CD4-positive, alpha-beta memory T cell (primary cell): ENCODE measurements at regions not wholly inside any gene's neighbourhood (a gene's known extent, or its start where the extent isn't known, plus 50 kb on each side); places are given as distances from the start of the nearest gene placed in this dataset.

Experiments used
- CTCF ChIA-PET: fragments of 350-600 bp; sonication (Branson Sonifier 250); formaldehyde crosslinking; loops from one replicate; lab custom pipeline; 2021; ENCODE audit warnings: inconsistent platforms; ENCODE audit not compliant: partially characterized antibody; lab: Charles Lee
- POLR2A ChIA-PET: fragments of 350-600 bp; sonication (Branson Sonifier 250); formaldehyde crosslinking; loops from one replicate; lab custom pipeline; 2021; ENCODE audit not compliant: partially characterized antibody; lab: Charles Lee
- DNase-seq, 5 donors: peaks; one replicate each; pipeline versions ENCODE4 v3.0.0 to v3.0.0-alpha.2; 2020 to 2022; ENCODE audit warnings: mixed read lengths in 1 of 5
- H3K27ac ChIP-seq: one replicate; pipeline ENCODE4 v1.7.0; 2013; ENCODE audit warnings: low read depth, low read length
- H3K27me3 ChIP-seq: 2 replicates; pipeline ENCODE4 v1.7.0; 2013; ENCODE audit warnings: mild to moderate bottlenecking, low read length, moderate library complexity; ENCODE audit not compliant: insufficient read depth
- H3K36me3 ChIP-seq: 2 replicates; pipeline ENCODE4 v1.7.0; 2013; ENCODE audit warnings: mild to moderate bottlenecking, low read length, moderate library complexity; ENCODE audit not compliant: insufficient read depth
- H3K4me1 ChIP-seq: 2 replicates; pipeline ENCODE4 v1.7.0; 2013; ENCODE audit warnings: mild to moderate bottlenecking, low read length, moderate library complexity; ENCODE audit not compliant: insufficient read depth
- H3K4me3 ChIP-seq, 2 donors: one replicate each; pipeline ENCODE4 v1.7.0; 2013; ENCODE audit warnings: low read length in 2 of 2, mild to moderate bottlenecking in 1 of 2
- H3K9me3 ChIP-seq, 2 donors: one replicate each; pipeline ENCODE4 v1.7.0; 2013; ENCODE audit warnings: low read length in 2 of 2, control low read depth in 1 of 2; ENCODE audit not compliant: control insufficient read depth in 1 of 2
- H3K27ac Mint-ChIP-seq, 7 donors: one replicate each; pipeline ENCODE4 v1.8.0; 2020 to 2021; ENCODE audit warnings: mixed read lengths in 7 of 7, mild to moderate bottlenecking in 6 of 7, inconsistent platforms in 3 of 7, moderate library complexity in 3 of 7
- H3K27me3 Mint-ChIP-seq, 2 donors: one replicate each; pipeline ENCODE4 v1.8.0; 2020 to 2021; ENCODE audit warnings: mixed read lengths in 2 of 2
- H3K36me3 Mint-ChIP-seq, 2 donors: one replicate each; pipeline ENCODE4 v1.8.0; 2020 to 2021; ENCODE audit warnings: mixed read lengths in 2 of 2, inconsistent platforms in 1 of 2, mild to moderate bottlenecking in 1 of 2
- H3K4me1 Mint-ChIP-seq, 4 donors: one replicate each; pipeline ENCODE4 v1.8.0; 2020 to 2021; ENCODE audit warnings: mixed read lengths in 4 of 4, mild to moderate bottlenecking in 1 of 4
- H3K4me3 Mint-ChIP-seq, 8 donors: one replicate each; pipeline ENCODE4 v1.8.0; 2020 to 2021; ENCODE audit warnings: mixed read lengths in 8 of 8, mild to moderate bottlenecking in 7 of 8, moderate library complexity in 6 of 8, inconsistent platforms in 3 of 8
- H3K9me3 Mint-ChIP-seq, 8 donors: one replicate each; pipeline ENCODE4 v1.8.0; 2020 to 2021; ENCODE audit warnings: mixed read lengths in 8 of 8, mild to moderate bottlenecking in 5 of 8, inconsistent platforms in 3 of 8, moderate library complexity in 1 of 8
- intact Hi-C: fragments of 100-400 bp; cut with micrococcal nuclease; formaldehyde crosslinking; loops from one replicate; pipeline ENCODE4 v1.15.1; 2023

DNA sequence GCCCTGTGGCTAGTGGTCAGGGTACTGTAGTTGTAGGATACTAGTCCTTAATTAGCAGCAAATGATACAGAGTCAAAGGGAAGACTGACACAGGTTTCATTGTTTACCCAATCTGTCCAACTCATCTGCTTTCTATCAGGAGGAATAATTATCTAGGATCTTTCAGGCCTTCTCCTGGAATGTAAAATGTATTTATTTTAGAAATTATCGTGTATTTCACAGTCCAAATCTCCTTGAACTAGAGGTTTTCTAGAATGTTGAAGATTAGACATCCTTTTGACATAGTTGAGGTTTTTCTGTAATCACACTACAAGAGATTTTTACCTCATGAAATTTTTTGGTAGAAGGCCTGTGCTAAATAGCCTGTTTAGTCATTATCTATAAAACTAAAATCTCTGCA is 1694.8 kb upstream of the PCDH20 start:
- H3K4me3 ChIP-seq, result no peak overlapping the region
- H3K36me3 Mint-ChIP-seq, result no peaks in the 10 kb centered on the region
- no peaks in the 10 kb centered on the region for H3K4me1 ChIP-seq
- no peak overlapping the region for H3K27ac Mint-ChIP-seq
- peaks cover 0 to 14% (median 6%) of the 10 kb centered on the region in 8 donors for H3K9me3 Mint-ChIP-seq
- DNase-seq, result no peak
- H3K27ac ChIP-seq, result no peak overlapping the region
- no peaks in the 10 kb centered on the region for H3K27me3 Mint-ChIP-seq
- no peaks in the 10 kb centered on the region for H3K36me3 ChIP-seq
- no peak overlapping the region for H3K4me3 Mint-ChIP-seq
- H3K27me3 ChIP-seq, result no peaks in the 10 kb centered on the region
- CTCF ChIA-PET, result no interaction called here
- POLR2A ChIA-PET, result no interaction called here
- intact Hi-C loops, result no loop called here
- no peaks in the 10 kb centered on the region for H3K4me1 Mint-ChIP-seq
- no peaks in the 10 kb centered on the region for H3K9me3 ChIP-seq

DNA sequence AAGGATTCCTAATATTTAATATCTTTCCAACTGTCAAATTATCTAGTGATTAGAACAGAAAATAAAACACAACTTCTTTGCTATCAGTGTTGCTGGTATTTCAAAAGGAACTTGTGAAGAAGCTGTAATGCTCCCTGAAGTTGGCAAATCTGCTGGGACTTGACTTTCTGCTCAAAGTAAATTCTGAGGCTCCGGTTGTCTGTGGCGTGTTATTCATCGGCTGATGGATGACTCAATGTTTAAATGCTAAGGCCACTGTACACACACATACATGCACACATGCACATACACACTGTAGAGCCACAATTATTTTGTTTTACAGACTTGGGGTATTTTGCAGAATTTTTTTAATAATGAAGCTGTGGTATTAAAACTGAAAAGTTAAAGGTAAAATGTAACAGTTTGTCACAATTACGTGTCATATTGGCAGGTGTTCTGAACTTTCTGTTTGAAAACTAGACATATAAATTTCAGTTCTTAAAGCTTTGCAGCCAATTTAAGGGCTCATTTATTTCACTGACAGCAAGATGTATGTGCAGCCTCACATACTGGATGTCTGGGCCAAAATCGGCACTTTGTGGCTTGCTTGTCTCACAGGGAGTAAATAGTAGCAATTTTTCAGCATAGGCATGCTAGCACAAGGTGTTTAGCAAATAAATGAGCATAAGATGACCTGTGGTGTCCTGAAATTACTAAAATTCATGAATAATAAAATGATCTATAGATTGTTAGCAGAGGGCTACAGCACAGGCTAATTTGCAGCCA is 1691.7 kb upstream of the PCDH20 start:
- Histone ChIP-seq H3K4me1 (no peaks in the 10 kb centered on the region), H3K9me3 (no peaks in the 10 kb centered on the region), H3K27me3 (no peaks in the 10 kb centered on the region), H3K36me3 (no peaks in the 10 kb centered on the region), H3K27ac (no peak overlapping the region), H3K4me3 (no peak overlapping the region)
- Mint-ChIP-seq H3K27me3 (no peaks in the 10 kb centered on the region), H3K9me3 (peaks cover 0 to 14% (median 4%) of the 10 kb centered on the region in 8 donors), H3K27ac (no peak overlapping the region), H3K4me3 (no peak overlapping the region), H3K4me1 (no peaks in the 10 kb centered on the region), H3K36me3 (no peaks in the 10 kb centered on the region)
- CTCF ChIA-PET, result no interaction called here
- intact Hi-C loops, result no loop called here
- DNase-seq, result no peak
- POLR2A ChIA-PET, result no interaction called here

DNA sequence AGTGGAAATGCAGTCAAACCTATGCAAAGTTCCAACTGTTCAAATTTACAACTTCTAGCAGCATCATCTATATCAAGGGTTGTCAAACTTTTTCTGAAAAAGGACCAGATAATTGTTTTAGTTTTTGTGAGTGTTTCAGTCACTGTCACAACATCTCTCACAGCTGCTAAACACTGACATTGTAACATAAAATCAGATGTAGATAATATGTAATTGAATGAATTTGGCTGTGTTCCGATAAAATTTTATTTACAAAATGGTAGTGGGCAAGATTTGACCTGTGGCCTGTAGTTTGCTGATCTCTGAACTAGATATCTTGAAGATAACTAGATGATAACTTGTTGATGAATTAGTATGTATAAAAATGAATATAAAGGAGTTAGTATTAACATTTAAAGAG is 1679.1 kb upstream of the PCDH20 start:
- Mint-ChIP-seq H3K4me1 (no peaks in the 10 kb centered on the region), H3K4me3 (no peak overlapping the region), H3K27ac (no peak overlapping the region), H3K36me3 (no peaks in the 10 kb centered on the region), H3K27me3 (no peaks in the 10 kb centered on the region), H3K9me3 (peaks cover 0 to 9% (median 4%) of the 10 kb centered on the region in 8 donors)
- Histone ChIP-seq H3K36me3 (no peaks in the 10 kb centered on the region), H3K9me3 (no peaks in the 10 kb centered on the region), H3K4me1 (no peaks in the 10 kb centered on the region), H3K4me3 (no peak overlapping the region), H3K27ac (no peak overlapping the region), H3K27me3 (no peaks in the 10 kb centered on the region)
- intact Hi-C loops, result no loop called here
- ChIA-PET POLR2A (no interaction called here), CTCF (no interaction called here)
- DNase-seq, result no peak

- Histone ChIP-seq H3K36me3 (no peaks in the 10 kb centered on the region), H3K27ac (no peak overlapping the region), H3K4me1 (no peaks in the 10 kb centered on the region), H3K27me3 (no peaks in the 10 kb centered on the region), H3K4me3 (no peak overlapping the region), H3K9me3 (no peaks in the 10 kb centered on the region)
- ChIA-PET CTCF (no interaction called here), POLR2A (no interaction called here)
- Mint-ChIP-seq H3K9me3 (peaks cover 0 to 6% (median 3%) of the 10 kb centered on the region in 8 donors), H3K36me3 (no peaks in the 10 kb centered on the region), H3K27me3 (no peaks in the 10 kb centered on the region), H3K4me1 (no peaks in the 10 kb centered on the region), H3K27ac (no peak overlapping the region), H3K4me3 (no peak overlapping the region)
- intact Hi-C loops, result no loop called here
- no peak for DNase-seq
These were observed 1678.3 kb upstream of the PCDH20 start for GRCh38 chr13:63093907-63094469.

DNA sequence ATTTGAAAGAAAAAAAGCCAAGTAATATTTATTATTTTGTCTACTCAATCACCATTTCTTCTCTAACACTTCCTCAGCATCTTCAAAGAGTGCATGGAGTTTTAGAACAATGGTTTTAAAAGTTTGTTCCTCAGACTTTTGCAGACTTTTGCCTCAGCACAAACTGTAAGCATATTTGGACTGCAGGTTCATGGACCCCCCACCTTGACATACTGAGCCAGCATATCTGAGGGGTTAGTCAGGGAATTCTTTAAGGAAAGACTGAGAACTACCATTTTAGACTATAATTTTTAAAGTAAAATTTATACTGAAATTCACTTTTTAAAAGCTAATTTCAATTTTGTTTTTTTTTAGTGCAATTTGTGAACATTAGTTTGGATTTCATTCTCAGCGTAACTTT is 1676.8 kb upstream of the PCDH20 start:
- CTCF ChIA-PET, result no interaction called here
- Mint-ChIP-seq H3K36me3 (no peaks in the 10 kb centered on the region), H3K4me3 (no peak overlapping the region), H3K4me1 (no peaks in the 10 kb centered on the region), H3K27me3 (no peaks in the 10 kb centered on the region), H3K27ac (no peak overlapping the region), H3K9me3 (peaks cover 0 to 9% (median 4%) of the 10 kb centered on the region in 8 donors)
- Histone ChIP-seq H3K36me3 (no peaks in the 10 kb centered on the region), H3K27ac (no peak overlapping the region), H3K9me3 (no peaks in the 10 kb centered on the region), H3K4me1 (no peaks in the 10 kb centered on the region), H3K27me3 (no peaks in the 10 kb centered on the region), H3K4me3 (no peak overlapping the region)
- intact Hi-C loops, result no loop called here
- no peak for DNase-seq
- POLR2A ChIA-PET, result no interaction called here

DNA sequence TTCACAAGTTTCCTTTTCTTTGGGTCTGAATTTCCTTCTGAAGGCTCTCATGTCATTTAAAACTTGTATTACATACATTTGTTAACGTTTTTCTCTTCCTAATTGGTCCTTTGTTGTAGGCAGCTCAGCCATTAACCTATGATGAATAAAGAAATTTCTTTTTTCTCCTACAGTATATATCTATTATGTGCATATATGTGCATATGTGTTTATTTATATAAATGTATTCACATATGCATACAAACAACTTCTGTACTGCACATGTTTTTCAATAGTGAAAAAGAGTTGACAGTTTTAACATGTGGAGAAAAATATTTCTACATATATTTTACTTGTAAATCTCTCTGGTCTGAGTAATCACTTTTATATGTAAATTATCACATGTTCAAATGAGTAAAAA is 1674.9 kb upstream of the PCDH20 start:
- no peaks in the 10 kb centered on the region for H3K27me3 ChIP-seq
- H3K27ac ChIP-seq, result no peak overlapping the region
- intact Hi-C loops, result no loop called here
- no peaks in the 10 kb centered on the region for H3K4me1 ChIP-seq
- H3K4me3 ChIP-seq, result no peak overlapping the region
- ChIA-PET POLR2A (no interaction called here), CTCF (no interaction called here)
- H3K36me3 ChIP-seq, result no peaks in the 10 kb centered on the region
- peaks cover 0 to 7% (median 4%) of the 10 kb centered on the region in 8 donors for H3K9me3 Mint-ChIP-seq
- no peaks in the 10 kb centered on the region for H3K27me3 Mint-ChIP-seq
- no peak overlapping the region for H3K4me3 Mint-ChIP-seq
- no peaks in the 10 kb centered on the region for H3K4me1 Mint-ChIP-seq
- H3K9me3 ChIP-seq, result no peaks in the 10 kb centered on the region
- no peaks in the 10 kb centered on the region for H3K36me3 Mint-ChIP-seq
- DNase-seq, result no peak
- no peak overlapping the region for H3K27ac Mint-ChIP-seq

GRCh38 chr13:63088226-63088625 is 1672.6 kb upstream of the PCDH20 start:
- ChIA-PET POLR2A (no interaction called here), CTCF (no interaction called here)
- Mint-ChIP-seq H3K4me3 (no peak overlapping the region), H3K27ac (no peak overlapping the region), H3K4me1 (no peaks in the 10 kb centered on the region), H3K9me3 (peaks cover 2 to 17% (median 6%) of the 10 kb centered on the region in 8 donors), H3K36me3 (no peaks in the 10 kb centered on the region), H3K27me3 (no peaks in the 10 kb centered on the region)
- Histone ChIP-seq H3K36me3 (no peaks in the 10 kb centered on the region), H3K9me3 (no peaks in the 10 kb centered on the region), H3K4me1 (no peaks in the 10 kb centered on the region), H3K27me3 (no peaks in the 10 kb centered on the region), H3K27ac (no peak overlapping the region), H3K4me3 (no peak overlapping the region)
- intact Hi-C loops, result no loop called here
- no peak for DNase-seq
